ENCODE measurements at regions not wholly inside any gene's neighbourhood (a gene's known extent, or its start where the extent isn't known, plus 50 kb on each side); places are given as distances from the start of the nearest gene placed in this dataset.

DNA sequence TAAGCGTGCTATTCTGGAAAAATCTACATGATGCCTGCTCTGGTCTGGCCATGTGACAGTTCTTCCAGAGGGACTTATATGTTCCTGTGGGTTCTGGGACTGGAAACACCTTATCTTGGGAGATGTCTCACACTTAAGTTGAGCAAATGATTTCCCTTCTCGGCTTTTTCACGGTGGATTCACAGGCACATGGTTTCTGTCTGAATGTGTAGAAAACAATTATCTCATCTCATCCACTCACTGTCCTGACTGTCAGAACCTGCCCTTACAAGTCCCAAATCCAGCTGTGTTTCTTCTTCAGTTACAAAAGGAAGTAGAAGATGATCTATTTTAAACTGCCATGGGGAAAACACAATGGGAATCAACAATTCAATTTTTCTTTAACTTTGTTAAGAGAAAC lies 184.0 kb downstream of the SYK start:
- TF ChIP-seq CTCF (IDR thresholded peaks at IDR 0.05) (no peak), RCOR1 (IDR thresholded peaks at IDR 0.05; ENCODE audit: low read length) (no peak), TEAD4 (IDR thresholded peaks at IDR 0.05; ENCODE audit: borderline replicate concordance, insufficient read depth) (no peak), NRF1 (IDR thresholded peaks at IDR 0.05; ENCODE audit: low read depth, low read length) (no peak), EZH2phosphoT487 (IDR thresholded peaks at IDR 0.05; ENCODE audit: borderline replicate concordance, low read depth) (no peak), SMC3 (IDR thresholded peaks at IDR 0.05; ENCODE audit: low read depth, low read length) (no peak), FOXM1 (IDR thresholded peaks at IDR 0.05; ENCODE audit: low read depth) (no peak), RAD21 (IDR thresholded peaks at IDR 0.05; ENCODE audit: low read length) (no peak), TAF1 (IDR thresholded peaks at IDR 0.05; ENCODE audit: borderline replicate concordance, low read depth, low read length) (no peak), POLR2AphosphoS5 (IDR thresholded peaks at IDR 0.05; ENCODE audit: low read depth, low read length) (no peak), MEF2A (IDR thresholded peaks at IDR 0.05; ENCODE audit: borderline replicate concordance, low read depth) (no peak)
- TF ChIP-seq, protein P1, sequence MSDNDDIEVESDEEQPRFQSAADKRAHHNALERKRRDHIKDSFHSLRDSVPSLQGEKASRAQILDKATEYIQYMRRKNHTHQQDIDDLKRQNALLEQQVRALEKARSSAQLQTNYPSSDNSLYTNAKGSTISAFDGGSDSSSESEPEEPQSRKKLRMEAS (IDR thresholded peaks at IDR 0.05; ENCODE audit: low read depth) = no peak
- TF ChIP-seq, protein P2, sequence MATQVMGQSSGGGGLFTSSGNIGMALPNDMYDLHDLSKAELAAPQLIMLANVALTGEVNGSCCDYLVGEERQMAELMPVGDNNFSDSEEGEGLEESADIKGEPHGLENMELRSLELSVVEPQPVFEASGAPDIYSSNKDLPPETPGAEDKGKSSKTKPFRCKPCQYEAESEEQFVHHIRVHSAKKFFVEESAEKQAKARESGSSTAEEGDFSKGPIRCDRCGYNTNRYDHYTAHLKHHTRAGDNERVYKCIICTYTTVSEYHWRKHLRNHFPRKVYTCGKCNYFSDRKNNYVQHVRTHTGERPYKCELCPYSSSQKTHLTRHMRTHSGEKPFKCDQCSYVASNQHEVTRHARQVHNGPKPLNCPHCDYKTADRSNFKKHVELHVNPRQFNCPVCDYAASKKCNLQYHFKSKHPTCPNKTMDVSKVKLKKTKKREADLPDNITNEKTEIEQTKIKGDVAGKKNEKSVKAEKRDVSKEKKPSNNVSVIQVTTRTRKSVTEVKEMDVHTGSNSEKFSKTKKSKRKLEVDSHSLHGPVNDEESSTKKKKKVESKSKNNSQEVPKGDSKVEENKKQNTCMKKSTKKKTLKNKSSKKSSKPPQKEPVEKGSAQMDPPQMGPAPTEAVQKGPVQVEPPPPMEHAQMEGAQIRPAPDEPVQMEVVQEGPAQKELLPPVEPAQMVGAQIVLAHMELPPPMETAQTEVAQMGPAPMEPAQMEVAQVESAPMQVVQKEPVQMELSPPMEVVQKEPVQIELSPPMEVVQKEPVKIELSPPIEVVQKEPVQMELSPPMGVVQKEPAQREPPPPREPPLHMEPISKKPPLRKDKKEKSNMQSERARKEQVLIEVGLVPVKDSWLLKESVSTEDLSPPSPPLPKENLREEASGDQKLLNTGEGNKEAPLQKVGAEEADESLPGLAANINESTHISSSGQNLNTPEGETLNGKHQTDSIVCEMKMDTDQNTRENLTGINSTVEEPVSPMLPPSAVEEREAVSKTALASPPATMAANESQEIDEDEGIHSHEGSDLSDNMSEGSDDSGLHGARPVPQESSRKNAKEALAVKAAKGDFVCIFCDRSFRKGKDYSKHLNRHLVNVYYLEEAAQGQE (IDR thresholded peaks at IDR 0.05; ENCODE audit: low read depth, low read length) = no peak
